CD1c-positive myeloid dendritic cell (primary cell): ENCODE measurements at regions not wholly inside any gene's neighbourhood (a gene's known extent, or its start where the extent isn't known, plus 50 kb on each side); places are given as distances from the start of the nearest gene placed in this dataset.

ENCODE experiments used
- DNase-seq: peaks from one replicate; pipeline ENCODE4 v3.0.0-alpha.2; 2016; ENCODE audit errors: extremely low spot score

GRCh38 chr3:150216866-150217600 lies 191.1 kb upstream of the TSC22D2 start:
- no peak for DNase-seq

- DNase-seq, result no peak
Measured at GRCh38 chr3:150216041-150216811, 191.9 kb upstream of the TSC22D2 start.

- no peak for DNase-seq
Measured at GRCh38 chr3:150215616-150216015, 192.5 kb upstream of the TSC22D2 start.

DNA sequence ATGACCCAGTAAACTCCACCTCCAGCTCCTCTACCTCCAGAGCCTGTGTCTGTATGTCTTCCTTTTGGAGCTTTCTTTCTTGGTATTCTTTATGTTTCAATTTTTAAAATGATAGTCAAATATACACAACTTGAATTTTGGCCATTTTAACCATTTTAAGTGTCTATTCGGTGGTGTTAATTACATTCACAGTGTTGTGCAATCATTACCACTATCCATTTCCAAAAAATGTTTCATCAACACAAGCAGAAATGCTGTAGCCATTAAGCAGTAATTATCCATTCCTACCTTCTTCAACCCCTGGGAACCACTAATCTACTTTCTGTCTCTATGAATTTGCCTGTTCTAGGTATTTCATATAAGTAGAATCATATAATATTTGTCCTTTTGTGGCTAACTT lies 194.5 kb upstream of the TSC22D2 start:
- DNase-seq, result no peak

- DNase-seq, result no peak
Measured at GRCh38 chr3:150210461-150211110, 197.5 kb upstream of the TSC22D2 start.

DNA sequence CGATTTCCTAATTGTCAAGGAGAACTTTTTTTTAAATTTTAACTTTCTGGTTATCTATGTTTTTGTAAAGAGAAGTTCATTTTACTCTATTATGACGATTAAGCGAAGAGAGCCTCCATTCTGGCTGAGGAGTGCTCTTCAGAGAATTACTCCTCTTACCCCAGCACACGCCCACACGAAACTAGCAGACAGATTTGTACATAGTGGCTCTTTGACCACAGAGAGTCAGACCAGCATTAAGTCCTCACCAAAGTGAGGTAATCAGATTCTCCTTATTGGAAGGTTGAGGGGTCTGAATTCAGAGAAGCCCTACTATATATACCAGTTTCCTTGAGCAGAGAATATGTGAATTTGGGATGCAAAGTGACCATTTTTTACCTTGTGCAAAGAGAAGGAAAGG lies 204.8 kb upstream of the TSC22D2 start:
- no peak for DNase-seq

DNA sequence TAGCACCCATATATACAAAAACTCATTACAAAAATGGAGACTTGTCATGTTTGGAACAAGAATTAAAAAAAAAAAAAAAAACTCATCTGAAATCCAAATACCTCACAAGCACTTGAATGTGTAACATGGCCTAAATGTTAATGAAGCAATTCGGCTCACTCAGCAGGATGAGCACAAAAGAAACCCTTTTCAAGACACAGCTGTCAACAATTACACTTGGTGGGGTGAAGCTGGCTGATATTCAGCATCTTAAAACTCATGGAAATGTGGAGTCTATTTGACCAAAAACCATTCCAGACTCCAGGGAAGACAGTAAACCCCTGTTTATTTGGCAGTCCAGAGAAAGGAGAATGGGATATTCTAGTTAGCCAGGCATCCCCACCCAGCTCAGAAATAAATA lies 205.4 kb upstream of the TSC22D2 start:
- DNase-seq, result no peak

DNA sequence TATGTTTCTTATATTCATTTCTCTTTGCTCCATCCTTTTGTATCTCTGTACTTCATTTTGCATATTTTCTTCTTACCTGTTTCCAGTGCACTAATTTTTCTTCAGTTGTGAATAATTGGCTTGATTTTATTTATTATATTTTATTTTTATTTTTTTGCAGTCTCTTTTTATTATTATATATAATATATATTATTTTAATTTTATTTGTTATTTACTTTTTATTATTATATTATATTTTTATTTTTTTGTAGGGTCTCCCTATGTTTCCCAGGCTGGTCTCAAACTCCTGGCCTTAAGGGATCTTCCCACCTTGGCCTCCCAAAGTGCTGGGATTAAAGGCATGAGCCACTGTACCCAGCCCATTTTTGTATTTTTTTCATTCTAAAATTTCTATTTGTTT lies 213.1 kb upstream of the TSC22D2 start:
- no peak for DNase-seq

DNA sequence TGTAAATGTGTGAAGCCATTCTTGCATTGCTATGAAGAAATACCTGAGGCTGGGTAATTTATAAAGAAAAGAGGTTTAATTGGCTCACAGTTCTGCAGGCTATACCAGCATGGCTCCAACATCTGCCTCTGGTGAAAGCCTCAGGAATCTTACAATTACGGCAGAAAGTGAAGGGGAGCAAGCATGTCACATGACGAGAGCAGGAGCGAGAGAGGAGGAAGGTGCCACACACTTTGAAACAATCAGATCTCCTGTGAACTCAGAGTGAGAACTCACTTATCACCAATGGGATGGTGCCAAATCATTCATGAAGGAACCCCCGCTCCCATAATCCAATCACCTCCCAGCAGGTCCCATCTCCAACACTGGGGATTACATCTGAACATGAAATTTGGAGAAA lies 213.6 kb upstream of the TSC22D2 start:
- no peak for DNase-seq

DNA sequence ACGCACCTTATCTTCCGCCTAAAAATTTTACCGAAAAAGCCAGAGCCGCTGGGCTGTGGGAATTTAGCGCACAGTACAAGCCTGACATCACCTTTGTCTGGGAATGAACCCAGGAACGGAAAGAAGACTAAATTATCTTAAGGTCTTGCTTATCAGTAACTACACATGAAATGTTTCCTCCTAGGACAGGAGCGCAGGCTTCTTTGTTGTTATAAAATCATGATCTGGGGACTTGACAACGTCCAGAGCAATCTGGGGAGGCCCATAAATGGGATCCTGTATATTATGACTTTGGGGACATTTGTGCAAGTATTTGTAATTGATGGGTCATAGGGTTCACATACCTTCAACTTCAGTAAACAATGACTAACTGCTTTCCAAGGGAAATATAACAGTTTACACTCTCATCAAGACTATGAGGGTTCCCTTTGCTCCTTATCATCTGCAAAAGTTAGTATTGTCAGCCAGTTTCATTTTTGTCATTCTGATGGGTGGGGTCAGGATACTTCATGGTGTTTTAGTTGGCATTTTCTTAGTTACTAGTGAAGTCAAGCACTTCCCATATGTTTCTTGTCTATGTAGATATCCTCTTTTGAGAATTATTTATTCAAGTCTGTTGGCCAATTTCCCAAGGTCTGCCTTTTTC lies 213.9 kb upstream of the PFN2 start:
- no peak for DNase-seq

DNA sequence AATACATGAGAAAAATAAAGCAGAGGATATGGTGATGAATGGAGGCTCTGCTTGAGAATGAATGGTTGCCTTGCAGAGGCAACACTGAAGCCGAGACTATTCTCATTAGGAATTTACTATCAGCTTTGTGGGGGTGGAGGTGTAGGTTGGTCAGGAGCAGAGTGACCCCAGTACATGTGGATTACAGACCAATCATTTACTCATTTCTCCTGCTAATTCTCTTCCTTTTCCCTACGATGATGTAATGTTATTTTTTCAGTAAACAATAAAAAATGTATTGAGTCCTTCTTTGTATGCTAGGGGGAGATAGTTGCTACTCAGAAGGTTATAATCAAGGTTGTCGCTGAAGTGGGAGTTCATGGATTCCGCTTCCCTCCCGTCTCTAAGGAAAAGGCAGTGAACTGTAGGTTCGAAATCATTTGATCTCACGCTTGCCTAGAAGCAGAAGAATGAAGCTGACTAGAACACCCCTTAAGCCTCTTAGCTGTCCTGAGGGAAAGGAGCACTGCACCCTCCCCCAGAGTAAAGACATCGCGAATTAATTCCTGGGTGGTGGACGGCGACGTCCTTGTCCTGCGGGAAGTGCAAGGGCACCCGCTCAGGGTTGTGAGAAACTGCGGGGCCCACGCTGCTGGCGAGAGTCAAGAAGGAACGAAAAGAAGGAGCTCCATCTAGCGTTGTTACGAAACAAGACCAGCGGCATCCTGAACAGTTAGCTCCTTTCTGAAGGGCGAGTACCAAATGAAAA lies 213.2 kb upstream of the PFN2 start:
- DNase-seq, result peak; percentile 64

DNA sequence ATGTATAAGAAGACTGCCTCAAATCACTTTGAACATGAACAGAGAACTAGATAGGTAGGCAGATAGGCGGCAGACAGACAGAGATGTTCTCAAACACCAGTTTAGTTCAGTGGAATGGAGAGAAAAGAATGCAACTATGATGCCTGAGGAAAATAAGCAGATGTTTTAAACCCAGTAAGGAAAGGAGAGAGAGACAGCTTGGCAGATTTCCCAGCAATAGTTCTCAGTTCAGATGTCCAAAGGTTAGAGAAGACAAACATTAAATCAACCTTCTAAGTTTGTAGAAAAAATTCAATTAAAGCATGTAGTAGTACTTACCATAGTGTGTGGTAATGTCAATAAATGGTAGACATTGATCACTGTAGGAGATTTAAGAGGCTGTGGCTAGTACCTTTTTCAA lies 209.6 kb upstream of the PFN2 start:
- no peak for DNase-seq

DNA sequence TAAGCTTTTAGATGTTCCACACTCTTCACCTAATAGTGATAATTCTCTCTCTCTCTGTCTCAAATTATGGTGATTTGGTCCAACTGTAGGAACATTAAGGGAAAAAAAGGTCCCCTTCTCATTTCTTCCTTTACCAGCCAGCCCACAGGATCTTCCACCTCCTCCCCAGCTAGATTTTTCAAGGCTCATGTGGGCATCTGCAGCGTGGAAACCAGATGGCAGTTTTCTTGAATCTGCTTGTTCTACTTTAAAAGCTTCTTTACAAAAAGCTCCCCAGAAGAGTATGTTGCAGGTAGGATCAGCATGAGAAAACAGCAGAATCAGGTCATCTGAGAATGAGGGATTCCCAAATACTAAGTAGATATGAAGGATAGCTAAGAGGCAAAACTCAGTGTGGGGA lies 208.6 kb upstream of the PFN2 start:
- DNase-seq, result no peak

GRCh38 chr3:150177673-150178381 lies 207.1 kb upstream of the PFN2 start:
- no peak for DNase-seq

GRCh38 chr3:150174179-150174578 lies 203.5 kb upstream of the PFN2 start:
- DNase-seq, result peak; percentile 1

- no peak for DNase-seq
Measured at GRCh38 chr3:150172356-150172755, 201.7 kb upstream of the PFN2 start.

- DNase-seq, result no peak
Measured at GRCh38 chr3:150170852-150171520, 200.3 kb upstream of the PFN2 start.

- no peak for DNase-seq
Measured at GRCh38 chr3:150169330-150169940, 198.7 kb upstream of the PFN2 start.

DNA sequence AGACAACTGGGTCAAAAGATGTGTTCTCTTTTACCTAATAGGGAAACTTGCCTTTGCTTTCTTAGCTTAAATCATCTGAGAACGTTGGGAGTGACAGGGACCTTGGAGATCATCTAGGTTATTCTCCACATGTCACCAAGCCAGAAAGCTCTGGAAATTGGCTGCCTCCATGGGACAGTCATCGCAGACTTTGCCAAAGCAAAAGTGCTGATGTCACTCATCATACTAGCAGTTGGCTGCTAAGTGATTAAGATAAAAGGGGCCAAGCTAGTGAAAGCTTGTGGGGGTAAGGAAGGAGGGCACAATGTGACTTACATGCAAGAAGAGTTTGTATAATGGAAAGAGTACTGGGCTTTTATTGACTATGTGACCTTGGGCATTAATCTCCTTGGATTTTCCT lies 198.0 kb upstream of the PFN2 start:
- DNase-seq, result no peak
